NCI-H2171 (cell line): ENCODE measurements at regions not wholly inside any gene's neighbourhood (a gene's known extent, or its start where the extent isn't known, plus 50 kb on each side); places are given as distances from the start of the nearest gene placed in this dataset.

Experiments
- DNase-seq: peaks from one replicate; lab custom pipeline; 2025; lab: John Stamatoyannopoulos, UW

DNA sequence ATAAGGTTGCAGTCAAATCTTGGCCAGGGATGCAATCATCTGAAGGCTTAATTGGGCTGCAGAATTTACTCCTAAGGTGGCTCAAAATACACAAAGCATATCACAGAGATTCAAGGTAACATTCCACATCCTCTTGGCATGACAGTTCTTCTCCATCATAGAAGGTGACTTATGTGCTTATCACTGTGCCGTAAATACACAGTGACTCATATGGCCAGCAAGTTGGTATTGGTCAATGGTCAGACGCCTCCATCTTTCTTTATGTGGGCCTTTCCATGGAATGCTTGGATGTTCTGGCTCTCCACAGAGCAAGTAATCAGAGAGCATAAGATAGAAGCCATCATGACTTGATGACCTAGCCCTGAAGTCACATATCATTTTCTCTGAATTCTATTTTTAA, 168.8 kb upstream of the ST8SIA2 start:
- DNase-seq = no peak

DNA sequence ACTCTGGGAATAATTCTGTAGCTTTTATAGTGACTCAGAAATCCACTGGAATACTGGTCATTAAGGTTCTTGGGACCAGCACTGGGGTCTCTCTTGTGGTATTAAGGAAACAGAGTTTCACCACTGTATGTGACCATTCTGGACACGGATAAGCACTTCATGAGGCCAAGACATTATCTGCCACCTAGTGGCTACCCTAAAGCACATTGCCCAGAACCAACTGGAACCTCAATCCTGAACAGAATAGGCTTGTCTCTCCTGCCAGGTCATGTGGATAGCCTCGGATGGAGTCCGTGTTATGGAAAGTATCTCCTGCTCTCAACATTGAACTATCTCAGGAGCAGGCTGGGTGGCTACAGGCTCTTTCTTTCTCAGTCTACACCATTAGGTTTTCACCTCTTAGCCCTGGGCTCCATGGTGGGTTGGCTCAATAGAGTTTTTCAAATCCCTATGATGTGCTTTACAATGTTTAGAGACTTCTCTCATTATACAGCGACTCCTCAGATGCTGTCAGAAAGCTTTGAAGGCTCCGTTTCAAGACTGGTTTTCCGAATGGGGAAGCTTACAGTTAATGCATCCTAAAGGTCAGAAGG, 167.6 kb upstream of the ST8SIA2 start:
- no peak for DNase-seq

DNA sequence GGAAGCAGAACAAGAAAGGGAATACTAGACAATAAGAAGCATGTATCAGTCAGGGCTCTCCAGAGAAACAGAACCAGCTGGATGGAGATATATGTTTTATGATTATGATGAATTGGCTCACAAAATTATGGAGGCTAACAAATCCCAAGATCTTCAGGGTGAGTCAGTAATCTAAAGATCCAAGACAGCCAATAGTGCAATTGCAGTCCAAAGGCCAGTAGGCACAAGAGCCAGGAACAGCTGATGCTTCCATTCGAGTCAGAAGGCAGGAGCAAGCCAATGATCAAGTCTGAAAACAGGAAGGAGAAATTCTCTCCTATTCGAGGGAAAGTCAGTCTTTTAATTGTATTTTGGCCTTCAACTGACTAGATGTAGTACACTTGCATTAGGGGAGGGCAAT, 164.9 kb upstream of the ST8SIA2 start:
- DNase-seq = no peak

DNA sequence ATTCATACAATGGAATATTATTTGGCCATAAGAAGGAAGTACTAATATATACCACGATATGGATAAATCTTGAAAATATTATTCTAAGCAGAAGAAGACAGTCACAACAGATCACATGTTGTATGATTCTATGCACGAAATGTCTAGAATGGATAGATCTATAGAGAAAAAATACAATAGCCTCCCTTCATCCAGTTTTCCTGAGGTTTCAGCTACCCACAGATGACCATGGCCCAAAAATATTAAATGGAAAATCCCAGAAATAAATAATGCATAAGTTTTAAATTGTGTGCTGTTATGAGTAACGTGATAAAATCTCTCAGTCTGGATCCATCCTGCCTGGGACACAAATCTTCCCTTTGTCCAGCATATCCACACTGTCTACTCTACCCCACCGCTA, 162.2 kb upstream of the ST8SIA2 start:
- no peak for DNase-seq

DNA sequence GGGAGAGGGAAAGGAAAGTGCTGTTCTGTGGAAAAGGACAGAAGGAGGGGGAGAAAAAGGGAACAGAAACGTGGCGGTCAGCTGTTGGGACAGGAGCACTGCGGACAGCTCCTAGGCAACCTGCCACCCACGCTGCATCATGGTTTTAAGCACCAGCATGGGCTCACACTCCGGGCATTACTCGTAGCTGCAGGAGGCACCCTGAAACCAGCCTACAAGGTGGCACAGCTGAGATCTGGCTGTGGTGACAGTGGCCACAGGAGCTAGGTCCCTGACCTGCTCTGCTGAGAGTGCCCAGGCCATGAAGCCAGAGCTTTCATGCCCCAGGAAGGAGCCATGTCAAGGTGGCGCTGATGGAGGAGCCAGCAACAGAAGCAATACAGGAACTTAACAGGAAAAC, 161.4 kb upstream of the ST8SIA2 start:
- no peak for DNase-seq

DNA sequence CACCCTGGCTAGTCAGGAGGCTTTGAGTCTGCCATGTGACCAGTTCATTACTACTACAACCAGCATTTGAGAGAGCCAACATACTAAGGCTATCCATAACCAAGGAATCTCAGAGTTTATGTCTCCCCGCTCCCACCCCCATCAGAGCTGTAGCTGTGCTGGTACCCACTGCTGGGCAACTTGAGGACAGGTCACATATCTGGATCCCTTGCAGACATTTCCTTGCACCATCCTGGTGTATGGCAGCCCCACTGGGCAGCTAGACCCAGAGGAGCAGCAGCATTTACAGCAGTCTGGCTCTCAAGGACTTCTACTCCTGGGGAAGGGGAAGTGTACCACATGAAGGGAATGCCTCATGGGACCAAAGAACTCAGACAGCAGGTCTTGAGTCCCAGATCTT, 160.8 kb upstream of the ST8SIA2 start:
- no peak for DNase-seq

DNA sequence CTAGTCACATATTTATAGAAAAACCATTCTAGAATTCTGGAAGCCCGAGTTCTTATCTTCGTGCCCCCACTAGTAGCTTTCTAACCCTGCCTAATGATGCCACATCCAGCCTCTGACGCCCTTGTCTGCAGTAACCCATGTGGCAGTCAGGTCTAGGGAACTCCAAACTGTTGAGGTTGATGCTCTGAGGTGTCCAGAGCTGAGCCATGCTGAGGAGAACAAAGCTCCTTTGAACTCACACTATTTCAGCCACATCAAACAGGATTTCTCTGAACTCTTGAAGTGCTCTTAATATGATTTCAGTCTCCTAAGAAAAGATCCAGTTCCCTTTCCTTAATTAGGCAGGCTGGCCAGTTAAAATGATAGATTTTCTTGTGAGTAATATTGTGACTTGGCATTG, 150.5 kb upstream of the ST8SIA2 start:
- DNase-seq = no peak

DNA sequence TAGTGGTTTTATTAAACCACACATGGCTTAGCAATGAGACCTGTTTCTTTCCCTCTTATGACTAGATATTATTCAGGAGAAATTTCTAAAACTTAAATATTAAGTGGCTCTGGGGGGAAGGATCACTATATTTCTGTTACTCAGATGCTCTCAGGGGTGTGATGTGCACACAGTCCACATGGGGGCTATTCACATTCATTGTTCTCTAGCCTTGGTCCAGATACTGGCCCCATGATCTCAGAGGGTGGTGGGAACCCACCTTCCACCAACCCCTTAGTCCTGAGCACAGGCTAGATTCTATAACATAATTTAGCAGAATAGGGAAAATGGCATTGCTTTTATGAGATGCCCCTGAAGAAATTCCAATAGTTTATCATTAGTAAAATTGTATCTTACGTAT, 149.0 kb upstream of the ST8SIA2 start:
- no peak for DNase-seq

DNA sequence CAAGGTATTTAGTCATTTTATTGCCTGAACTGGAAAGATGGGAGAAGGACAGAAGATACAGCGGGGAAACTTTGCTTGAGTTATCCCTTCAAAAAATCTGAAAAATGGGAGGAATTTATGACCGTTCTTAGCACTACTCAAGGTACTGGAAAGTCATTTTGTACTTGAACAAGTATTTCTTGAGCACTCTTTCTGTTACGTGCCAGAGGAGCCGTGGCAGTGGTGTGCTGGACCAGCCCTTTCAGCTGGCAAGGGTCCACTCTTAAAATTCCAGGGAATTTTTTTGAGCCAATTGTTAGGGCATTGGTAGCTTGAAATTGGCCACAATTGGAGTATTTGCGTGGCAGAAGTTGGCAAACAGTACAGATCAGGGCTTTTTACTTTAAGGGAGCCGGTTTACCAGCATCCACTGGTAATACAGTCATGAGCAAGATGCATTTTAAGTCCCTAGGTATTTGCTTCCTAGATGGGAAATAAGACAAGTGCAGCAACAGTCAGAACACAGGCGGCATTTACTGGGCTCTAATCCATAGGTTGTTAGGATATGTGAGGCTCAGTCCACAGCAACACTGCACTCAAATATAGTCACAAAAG, 145.9 kb upstream of the ST8SIA2 start:
- DNase-seq = no peak

DNA sequence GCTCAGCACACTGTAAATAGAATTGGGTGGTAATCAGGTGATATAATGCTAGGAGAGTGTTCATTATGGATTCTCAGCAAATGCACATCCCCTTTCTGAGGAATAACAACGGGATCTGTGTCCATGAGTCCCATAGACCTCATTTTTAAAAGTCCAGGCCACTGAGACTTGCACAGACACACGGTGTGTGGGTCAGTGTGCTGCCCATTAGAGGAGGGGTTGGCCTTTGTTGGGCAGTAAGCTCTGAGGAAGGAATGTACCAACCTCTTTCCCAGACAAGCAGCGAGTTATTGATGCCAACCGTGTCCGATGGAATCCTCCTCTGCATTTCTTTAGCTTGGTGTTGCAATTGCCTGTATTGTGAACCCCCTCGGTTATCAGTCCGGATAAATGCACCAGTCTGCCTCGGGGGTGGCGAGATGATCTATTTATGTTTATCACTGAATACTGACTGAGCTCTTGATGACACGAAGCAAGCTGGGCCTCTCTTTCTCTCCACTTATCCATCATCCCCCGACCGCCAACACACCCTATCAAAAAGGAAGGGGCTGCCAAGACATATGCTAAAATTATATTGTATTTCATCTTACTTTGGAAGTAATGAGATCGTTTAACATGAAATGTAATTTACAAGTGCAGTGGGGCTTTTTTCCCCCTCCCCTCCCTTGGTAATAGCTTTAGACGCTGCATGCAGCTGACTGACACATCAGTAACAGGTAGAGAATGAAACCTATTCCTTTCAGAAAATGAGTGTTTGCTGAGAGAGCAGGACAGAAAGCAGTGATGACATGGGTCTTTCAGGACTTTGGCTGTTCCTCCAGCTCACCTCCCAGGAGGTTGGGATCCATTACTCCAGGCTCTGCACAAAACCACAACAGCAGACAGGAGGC, 126.6 kb upstream of the ST8SIA2 start:
- no peak for DNase-seq

DNA sequence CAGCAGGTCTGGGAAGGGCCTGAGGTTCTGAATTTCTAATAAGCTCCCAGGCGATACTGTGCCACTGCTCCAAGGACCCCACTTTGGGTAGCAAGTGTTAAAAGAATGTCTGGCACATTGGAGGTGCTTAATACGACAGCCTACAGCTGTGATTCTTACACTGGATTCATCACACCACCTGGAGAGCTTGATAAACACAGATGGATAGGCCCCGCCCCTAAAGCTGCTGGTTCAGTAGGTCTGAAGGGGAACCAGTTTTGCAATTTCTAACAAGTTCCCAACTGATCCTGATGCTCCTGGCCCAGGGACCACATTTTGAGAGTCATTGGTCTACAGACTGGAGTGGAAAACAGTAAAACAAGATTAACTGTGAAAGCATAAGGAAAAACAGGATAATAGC, 124.8 kb upstream of the ST8SIA2 start:
- peak; percentile 90 for DNase-seq

DNA sequence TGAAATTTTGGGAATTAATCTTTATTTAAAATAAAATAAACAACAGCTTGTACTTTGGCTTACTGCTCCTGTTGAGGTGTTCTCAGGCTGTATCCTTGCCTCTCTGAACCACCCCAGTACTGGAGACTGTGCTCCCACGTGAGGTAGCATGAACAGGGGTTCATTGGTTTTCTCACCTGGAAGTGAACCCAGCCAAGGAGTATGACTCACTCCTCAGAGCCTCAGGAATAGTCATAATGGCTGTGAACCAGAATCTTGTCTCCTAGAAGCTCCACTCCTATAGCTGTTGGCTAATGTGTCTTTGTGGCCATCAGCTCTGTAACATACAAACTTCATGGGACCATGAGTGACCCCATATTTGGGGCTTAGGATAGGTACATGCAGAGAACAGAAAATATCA, 122.5 kb upstream of the ST8SIA2 start:
- DNase-seq = no peak

DNA sequence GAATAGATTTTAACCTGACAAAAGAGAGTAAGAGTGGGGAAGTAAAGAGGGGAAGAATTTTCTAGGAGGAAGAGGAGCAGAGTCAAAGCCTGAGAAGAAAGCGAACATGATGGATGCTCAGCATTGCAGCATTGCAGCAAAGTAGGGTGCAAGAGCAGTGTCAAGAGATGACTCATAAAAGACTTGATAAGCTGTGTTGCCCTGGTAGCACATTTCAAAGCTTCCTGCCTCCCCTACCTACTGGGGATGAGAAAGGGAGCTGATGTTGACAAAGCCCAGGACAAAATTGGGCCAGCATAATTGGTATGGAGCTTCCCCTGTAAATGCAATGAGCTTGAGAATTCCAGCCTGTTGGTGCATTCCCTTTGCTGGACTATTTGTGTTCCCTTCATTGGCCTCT, 121.6 kb upstream of the ST8SIA2 start:
- DNase-seq = no peak

DNA sequence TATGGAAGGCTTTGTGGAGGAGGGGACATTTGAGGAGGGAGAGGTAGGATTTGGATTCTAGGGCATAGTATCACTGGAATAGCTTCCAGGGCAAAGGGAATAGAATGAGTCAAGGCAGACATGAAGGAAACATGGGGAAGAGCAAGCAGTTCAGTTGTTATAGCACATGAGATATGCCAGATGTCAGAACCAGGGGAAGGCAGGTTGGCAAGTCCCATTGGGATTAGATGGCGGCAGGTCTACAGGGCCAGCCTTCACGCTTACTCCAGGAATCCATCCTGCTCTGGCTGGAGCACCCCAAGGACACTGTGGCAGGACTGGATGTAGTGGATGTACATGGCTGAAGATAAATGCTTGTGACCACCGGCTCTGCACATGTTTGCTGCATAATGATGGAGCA, 120.4 kb upstream of the ST8SIA2 start:
- peak; percentile 26 for DNase-seq

DNA sequence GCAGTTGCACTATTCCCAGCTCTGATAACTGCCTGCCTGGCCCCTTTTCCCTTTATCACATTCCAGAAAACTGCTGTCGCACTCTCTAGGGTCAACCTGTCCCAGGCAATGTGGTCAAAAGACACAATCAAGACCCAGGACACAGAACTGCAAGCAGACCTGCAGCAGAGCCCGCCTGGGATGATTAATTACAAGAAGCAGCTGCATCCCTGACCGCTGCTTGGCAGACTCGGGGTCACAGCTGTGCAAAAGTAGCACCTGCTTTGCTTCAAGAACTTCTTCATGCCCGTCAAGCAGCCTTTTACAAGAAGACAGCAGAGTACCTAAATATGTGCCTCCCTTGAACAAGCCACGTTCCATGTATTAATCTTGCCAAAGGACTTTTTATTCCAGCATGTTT, 120.0 kb upstream of the ST8SIA2 start:
- no peak for DNase-seq

DNA sequence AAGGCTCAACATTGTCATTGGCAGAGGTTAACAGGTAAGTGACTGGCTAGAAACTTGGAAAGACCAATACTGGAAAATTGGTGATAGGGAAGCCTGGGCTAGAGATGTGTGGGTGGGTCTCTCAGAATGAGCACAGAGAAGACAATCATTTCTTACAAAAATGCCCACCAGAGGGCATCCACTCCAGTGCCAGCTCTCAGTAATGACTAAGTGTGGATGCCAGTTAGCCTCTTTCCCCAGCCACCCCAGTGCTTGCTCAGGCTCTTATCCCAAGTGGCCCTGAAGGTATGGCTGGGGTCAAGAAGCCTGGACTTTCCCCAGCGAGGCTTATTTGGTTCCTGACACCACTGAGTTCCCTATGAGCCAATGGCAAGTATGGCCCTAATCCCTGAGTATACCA, 115.9 kb upstream of the ST8SIA2 start:
- DNase-seq = no peak

DNA sequence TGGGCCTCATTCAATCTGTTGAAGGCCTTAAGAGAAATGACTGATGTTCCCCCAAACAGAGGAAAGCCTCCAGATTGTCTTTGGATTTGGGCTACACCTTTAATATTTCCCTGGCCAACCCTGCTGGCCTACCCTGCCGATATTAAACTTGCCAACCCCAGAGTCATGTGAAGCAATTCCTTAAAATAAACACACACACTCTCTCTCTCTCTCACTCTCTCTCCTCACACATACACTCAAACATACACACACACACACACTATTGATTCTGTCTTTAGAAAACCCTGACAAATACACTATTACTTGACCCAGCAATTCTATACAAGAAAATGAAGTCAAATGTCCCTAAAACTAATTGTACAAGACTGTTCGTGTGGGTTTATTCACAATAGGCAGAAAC, 109.9 kb upstream of the ST8SIA2 start:
- no peak for DNase-seq

DNA sequence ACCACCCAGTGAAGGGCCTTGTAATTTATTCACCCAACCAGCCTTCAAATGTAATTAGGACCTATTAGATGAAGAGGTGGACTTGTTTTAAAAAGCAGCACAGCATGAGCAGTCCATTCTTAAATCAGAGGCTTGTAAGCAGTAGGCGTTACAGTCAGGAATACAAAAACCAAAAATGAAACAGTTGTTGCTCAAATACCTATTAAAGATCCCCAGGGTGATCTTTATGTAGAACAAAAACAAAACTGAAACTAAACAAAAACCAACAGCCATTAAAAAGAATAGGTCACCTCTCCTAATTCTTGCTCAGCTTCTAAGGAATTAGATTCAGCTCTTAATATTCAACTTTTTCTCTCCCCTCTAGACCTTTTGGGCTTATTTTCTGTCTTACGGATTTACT, 104.9 kb upstream of the ST8SIA2 start:
- DNase-seq = no peak

DNA sequence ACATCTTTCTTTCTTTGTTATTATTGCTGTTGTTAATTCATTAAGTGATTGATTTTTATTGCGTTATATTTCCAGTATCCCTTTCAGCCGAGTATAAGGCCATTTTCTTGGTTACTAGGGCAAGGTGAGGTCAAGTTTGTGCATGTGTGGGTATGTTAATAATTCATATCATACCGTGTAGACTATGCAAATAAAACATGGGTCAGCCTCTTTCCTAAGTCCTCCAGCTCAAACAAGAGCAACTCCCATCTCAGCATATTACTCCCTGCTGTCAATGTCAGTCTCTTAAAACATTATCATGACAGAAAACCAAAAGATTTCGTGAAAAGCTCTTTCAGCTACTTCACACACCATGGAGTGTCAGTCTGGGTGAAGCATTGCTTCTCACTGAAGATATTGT, 103.9 kb upstream of the ST8SIA2 start:
- DNase-seq = no peak

DNA sequence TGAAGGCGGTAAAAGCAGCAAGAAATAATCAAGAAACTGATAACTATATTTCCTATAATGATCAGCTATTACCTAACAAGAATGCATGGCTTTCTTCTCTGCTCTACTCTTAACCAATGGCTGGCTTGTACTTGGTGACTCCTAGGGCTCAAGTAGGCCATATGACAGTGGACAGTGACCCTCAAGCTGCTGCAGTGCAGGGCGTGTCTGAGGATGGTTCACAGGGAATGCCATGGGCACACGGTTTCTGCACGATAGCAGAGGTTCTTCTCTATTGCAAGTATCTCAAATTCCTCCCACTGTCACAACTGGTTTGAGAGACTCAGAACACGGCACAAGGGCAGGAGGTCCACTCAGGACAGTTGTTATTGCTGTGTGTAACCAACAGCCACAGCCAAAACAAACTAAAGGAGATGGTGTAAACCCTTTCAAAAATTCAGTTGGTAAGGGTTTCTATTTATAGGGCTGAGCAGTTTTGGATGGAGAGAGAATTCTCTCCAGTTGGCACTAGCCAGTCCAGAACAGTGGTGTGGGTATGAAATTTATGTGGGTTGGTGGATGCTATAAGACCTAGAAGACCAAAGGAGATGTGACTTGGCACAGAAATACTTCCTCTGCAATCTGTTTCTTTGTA, 103.2 kb upstream of the ST8SIA2 start:
- DNase-seq = no peak

DNA sequence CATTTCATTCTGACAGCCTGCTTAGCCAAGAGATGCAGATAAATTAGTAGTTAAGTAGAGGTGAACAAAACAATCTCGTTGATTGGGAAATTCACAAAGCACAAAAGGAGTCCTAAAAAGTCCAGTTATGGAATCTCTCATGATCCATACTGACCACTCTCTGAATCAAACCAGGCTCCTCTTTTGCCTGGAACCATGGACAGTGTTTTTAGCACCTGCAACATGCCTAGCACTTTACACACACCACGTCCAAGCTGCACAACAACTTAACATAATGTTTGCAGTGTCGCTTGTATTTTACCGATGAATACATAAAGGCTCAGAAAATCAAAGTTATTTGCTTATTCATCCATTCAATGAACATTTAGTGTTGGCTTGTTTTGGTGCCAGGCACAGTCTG, 101.8 kb upstream of the ST8SIA2 start:
- no peak for DNase-seq

DNA sequence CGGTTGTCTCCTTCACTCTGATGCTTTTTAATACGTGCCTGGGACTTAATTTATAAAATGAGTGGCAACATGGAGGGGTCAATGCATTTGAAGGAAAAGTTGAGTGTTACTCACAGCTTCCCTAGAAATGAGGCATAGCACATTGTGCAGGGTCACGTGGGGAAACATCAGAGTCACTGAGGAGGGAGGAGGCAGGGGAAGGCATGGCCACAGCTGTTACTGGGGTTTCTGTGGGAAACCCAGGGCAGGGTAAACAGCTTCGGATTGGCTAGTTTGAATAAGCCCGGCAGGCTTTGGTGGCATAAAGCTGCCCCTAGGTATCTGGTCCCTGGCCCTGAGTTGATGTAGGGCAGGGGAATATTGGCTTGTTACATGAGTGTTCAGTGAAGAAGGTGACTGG, 98.9 kb upstream of the ST8SIA2 start:
- DNase-seq = no peak
